Fibroblast of pulmonary artery (primary cell): ENCODE measurements at regions not wholly inside any gene's neighbourhood (a gene's known extent, or its start where the extent isn't known, plus 50 kb on each side); places are given as distances from the start of the nearest gene placed in this dataset.
"Not testable (repeated sequence)": the region's sequence is repeated elsewhere in the genome, so short reads cannot be mapped to it uniquely, and the experiment has no call there.

Experiments used
- DNase-seq: peaks from one replicate; pipeline ENCODE4 v3.0.0-alpha.2; 2010; ENCODE audit warnings: low read depth
- H3K4me3 ChIP-seq: replicated peaks from 2 replicates; pipeline ENCODE4 v1.5.1; 2011; ENCODE audit warnings: low read depth, mild to moderate bottlenecking, control low read depth, low read length, moderate library complexity
- CTCF ChIP-seq: IDR thresholded peaks from 2 replicates; pipeline ENCODE4 v1.5.1; 2011; ENCODE audit warnings: mild to moderate bottlenecking, control low read depth, low read length, inconsistent platforms; ENCODE audit errors: missing control alignments

GRCh38 chr9:108052431-108053080 is 563.0 kb upstream of the KLF4 start:
- DNase-seq, result no peak
- TF ChIP-seq CTCF, result no peak
- no peak overlapping the region for H3K4me3 ChIP-seq

DNA sequence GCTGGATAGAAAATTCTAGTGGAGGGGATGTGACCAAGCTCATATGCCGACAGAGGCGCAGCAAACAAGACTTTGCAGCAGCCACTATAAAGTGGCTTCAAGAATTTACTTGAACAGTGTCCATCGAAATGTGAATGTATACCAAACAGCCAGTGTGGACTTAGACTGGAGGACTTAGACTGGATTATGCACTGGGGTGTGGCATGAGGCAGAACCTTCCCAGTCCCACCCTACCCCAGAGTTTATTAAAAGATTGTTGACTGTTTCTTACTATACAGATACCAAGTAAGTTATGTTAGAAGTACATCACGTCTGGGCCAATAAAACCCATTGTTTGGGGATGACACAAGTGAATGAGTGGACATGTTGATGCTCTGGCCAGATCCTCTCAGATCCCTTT is 561.3 kb upstream of the KLF4 start:
- no peak for DNase-seq
- H3K4me3 ChIP-seq, result no peak overlapping the region
- TF ChIP-seq CTCF, result no peak

GRCh38 chr9:108049671-108050494 is 560.3 kb upstream of the KLF4 start:
- TF ChIP-seq CTCF, result no peak
- H3K4me3 ChIP-seq, result no peak overlapping the region
- DNase-seq, result no peak

DNA sequence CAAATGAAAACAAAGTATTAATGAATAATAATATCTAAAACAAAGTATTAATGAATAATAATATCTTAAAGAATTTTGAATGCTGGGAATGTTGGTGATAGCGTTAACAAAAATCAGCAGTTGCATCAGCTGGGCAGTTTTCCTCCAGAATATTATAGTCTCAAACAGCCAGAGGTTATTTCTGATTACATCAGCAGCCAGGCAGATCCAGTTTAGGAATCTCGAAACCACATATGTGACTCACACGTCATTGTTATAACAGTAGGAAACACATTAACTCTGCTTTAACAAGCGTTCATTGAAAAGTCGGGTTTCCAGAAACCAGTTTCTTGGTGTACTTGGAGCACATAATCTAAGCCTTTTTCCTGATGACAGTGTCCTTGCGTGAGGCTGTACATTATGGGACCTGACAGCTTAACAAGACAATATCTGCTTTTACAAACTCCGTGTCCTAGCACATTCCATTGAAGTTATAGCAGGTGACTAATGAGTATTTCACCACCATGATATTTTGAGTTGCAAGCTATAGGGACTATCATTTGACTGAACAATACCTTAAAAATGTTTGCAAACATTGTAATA is 559.5 kb upstream of the KLF4 start:
- no peak overlapping the region for H3K4me3 ChIP-seq
- TF ChIP-seq CTCF, result no peak
- DNase-seq, result peak; percentile 93

- no peak overlapping the region for H3K4me3 ChIP-seq
- DNase-seq, result no peak
- no peak for TF ChIP-seq CTCF
Observed at GRCh38 chr9:108048406-108049025, 558.9 kb upstream of the KLF4 start.

DNA sequence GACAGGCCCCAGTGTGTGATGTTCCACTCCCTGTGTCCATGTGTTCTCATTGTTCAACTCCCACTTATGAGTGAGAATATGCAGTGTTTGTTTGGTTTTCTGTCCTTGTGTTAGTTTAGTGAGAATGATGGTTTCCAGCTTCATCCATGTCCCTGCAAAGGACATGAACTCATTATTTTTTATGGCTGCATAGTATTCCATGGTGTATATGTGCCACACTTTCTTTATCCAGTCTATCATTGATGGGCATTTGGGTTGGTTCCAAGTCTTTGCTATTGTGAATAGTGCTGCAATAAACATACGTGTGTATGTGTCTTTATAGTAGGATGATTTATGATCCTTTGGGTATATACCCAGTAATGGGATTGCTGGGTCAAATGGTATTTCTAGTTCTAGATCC is 558.2 kb upstream of the KLF4 start:
- not testable (repeated sequence) for DNase-seq, H3K4me3 ChIP-seq

DNA sequence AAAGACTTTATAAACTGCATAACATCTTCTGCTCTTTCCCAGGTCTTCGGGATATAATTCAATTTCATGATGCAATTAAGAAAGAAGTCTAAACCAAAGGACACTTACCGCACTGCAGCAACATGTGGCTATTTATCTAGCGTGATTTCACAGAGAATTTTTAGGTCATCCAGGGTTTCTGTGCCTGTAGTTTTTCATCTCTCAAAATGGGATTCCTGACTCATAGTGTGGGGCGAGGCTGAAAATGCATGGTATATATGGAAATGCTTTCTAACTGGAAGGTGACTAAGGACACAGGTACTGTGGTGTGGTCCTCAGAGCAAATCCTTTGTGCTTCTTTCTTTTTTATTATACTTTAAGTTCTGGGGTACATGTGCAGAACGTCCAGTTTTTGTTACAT is 557.7 kb upstream of the KLF4 start:
- TF ChIP-seq CTCF, result no peak

More for the DNA sequence above, 557.7 kb upstream of the KLF4 start:
- DNase-seq, result no peak
- no peak overlapping the region for H3K4me3 ChIP-seq
